H1 (cell line): ENCODE measurements at regions not wholly inside any gene's neighbourhood (a gene's known extent, or its start where the extent isn't known, plus 50 kb on each side); places are given as distances from the start of the nearest gene placed in this dataset.

Experiments
- CHD7 ChIP-seq: fragments of 300-600 bp; sonication (generic); IDR thresholded peaks from 2 replicates; pipeline ENCODE4 v1.7.1; 2012; ENCODE audit warnings: low read length, moderate library complexity, mild to moderate bottlenecking, inconsistent platforms; ENCODE audit not compliant: insufficient replicate concordance
- KDM4A ChIP-seq: IDR thresholded peaks from one replicate; pipeline ENCODE4 v1.7.1; 2012; ENCODE audit warnings: low read depth, mild to moderate bottlenecking, moderate library complexity, low read length, inconsistent platforms; ENCODE audit not compliant: severe bottlenecking
- RAD21 ChIP-seq, 2 experiments: IDR thresholded peaks in 1 of 2; conservative IDR thresholded peaks in 1 of 2; 2 replicates each; pipeline ENCODE4 v1.6.1; 2011; ENCODE audit warnings: low read depth in 2 of 2, low read length in 2 of 2, improper control_type of control experiment in 1 of 2, inconsistent platforms in 1 of 2, mild to moderate bottlenecking in 1 of 2, moderate library complexity in 1 of 2

DNA sequence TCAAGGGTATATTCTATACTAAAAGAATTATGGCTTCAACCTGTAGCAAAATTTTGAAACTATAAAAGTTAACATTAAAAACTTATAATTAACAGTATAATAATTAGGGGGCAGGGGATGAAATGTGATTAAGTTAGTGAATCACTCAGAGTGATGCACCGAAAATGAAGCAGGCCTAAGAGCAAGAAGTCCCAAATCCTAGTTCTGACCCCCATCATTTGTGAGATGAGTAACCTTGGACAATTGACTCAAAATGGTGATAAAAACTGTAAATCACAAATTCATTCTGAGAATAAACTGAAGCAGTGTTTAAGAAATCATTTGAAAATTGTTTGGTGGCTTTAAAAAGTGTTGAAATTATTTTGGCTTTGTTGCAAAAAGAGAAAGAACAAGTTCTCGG is 56.8 kb downstream of the KLF12 start (continued):
- no peak for TF ChIP-seq CHD7
- TF ChIP-seq KDM4A: no peak
- TF ChIP-seq RAD21 (IDR thresholded peaks at IDR 0.05 in 1 of 2, conservative IDR thresholded peaks at IDR 0.05 in 1 of 2; ENCODE audit: low read depth in 2 of 2, low read length in 2 of 2): no peak
